Stimulated activated CD4-positive, alpha-beta T cell treated with anti-CD3 and anti-CD28 coated beads, Interleukin-15, amount 100 ng/mL, for 48 hours (primary cell): ENCODE measurements at regions not wholly inside any gene's neighbourhood (a gene's known extent, or its start where the extent isn't known, plus 50 kb on each side); places are given as distances from the start of the nearest gene placed in this dataset.
"Not testable (repeated sequence)": the region's sequence is repeated elsewhere in the genome, so short reads cannot be mapped to it uniquely, and the experiment has no call there.

Experiments
- DNase-seq, 2 donors: peaks; one replicate each; pipeline ENCODE4 v3.0.0-alpha.2; 2020; ENCODE audit warnings: low read depth in 2 of 2

DNA sequence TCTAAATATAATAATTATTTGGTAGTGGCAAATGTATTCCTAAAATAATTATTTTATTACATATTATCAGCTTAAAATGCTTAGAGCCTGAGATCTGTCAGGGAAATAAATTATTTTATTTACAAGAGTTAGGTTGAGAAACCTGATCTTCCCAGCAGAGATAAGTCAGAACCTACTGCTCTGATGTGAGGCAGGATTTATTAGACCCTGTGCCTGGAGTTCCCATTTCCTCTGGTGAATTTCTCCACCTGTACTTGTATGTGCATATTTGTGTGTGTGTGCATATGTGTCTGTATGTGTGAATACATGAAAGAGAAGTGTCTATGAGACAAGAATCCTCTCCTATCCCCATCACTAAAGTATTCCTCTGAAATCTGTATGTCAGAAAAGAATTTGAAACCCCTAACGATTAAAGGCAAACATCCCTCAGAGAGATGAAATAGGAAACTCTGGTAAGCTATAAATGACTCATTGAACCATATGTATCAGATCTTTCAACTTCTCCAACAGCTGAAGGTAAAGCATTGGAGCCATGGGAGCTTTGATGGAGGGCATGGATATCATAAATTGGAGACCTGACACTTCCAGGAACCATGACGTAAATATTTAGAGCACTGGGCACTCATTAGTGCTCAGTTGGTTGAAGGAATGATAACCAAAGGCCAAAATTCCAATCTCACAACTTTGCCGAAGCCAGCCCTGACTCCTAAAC is 190.9 kb downstream of the XPNPEP1 start:
- no peak for DNase-seq

DNA sequence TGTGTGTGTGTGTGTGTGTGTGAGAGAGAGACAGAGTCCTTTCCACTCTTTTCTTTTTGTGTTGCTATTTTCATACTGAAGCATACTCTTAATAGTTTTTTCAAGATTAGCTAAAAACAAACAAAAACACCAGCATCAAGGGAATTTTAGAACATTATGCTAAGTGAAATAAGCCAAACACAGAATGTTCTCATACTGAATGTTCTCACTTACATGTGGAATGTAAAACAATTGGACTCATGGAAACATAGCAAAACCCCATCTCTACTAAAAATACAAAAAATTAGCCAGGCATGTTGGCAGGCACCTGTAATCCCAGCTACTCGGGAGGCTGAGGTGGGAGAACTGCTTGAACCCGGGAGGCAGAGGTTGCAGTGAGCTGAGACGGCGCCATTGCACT is 193.4 kb downstream of the XPNPEP1 start:
- not testable (repeated sequence) for DNase-seq

DNA sequence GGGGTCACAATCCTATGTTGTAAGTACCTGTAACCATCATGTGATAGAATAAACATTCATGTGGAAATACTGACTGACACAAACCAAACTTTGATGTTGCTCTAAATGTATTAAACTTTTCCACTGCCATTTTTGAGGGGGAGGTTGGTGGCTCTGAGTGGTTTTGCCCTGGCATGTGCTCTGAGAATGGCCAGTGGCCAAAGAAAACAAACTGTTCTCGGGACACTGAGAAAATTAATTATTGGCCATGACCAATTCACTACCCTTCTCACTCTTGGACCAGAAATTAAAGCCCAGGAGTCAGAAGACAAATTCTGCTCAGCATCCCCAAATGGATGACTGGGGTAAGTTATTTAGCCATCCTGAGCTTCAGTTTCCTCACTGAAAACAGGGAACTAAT is 195.9 kb downstream of the XPNPEP1 start:
- DNase-seq: no peak

DNA sequence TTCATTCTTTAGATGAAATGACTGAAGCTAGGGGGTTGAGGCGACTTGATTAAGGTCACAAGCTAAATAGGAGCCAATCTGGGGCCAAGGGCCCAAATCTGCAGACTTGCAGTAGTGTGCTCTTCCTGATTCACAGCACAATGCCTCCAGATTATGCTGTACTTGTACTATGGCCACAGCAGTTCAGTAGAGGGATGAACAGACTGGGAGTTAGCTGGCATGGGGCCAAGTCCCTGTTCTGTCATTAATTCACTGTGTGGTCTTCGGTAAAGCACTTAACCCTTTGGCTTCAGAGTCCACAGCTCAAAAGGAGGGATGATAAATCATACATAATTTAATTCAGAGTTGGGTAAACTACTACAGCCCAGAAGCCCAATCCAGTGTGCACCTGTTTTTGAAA is 196.8 kb downstream of the XPNPEP1 start:
- no peak for DNase-seq

DNA sequence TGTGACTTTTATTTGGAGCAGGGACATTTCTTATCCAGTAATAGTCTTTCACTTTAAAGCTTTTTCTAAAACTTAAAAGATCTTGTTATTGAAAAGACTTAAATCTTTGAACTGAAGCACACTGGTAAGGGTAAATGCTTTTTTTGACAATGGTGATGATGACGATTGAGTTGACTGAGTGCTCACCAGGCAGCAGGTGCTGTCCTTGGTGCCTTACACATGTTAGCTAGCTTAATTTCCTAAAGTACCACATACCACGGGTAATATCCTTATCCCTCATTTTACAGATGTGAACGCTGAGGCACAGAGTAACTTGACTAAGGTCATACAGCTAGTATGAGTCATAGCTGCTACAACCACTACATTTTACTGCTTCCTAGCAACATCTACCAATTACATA is 200.0 kb downstream of the XPNPEP1 start:
- DNase-seq: no peak

DNA sequence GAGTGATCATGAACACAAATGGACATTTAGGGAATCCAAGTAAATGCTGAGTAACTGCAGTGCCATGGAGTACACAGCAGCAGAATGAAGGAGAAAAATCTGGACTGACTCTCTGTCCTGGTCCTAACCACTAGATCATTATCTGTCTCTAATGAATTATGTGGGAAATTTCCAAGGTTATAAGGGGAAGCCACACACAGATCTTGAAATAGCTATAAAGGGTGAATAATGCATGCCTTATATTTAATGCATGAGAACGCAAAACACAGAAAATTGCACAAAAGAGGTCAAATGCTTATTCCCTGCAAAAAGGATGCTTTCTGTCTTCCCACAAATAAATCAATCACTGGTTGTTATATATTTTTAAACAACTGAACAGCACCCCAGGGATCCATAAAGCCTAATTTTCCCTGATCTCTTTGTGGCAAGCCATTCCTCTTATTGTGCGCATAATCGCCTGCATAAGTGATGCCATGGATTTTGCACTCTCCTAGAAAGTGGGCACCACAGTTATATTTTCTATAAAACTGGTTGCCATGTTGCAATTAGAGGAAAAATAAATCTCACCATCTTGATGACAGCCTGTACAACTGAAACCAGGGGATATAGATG is 201.8 kb downstream of the XPNPEP1 start:
- DNase-seq: no peak

DNA sequence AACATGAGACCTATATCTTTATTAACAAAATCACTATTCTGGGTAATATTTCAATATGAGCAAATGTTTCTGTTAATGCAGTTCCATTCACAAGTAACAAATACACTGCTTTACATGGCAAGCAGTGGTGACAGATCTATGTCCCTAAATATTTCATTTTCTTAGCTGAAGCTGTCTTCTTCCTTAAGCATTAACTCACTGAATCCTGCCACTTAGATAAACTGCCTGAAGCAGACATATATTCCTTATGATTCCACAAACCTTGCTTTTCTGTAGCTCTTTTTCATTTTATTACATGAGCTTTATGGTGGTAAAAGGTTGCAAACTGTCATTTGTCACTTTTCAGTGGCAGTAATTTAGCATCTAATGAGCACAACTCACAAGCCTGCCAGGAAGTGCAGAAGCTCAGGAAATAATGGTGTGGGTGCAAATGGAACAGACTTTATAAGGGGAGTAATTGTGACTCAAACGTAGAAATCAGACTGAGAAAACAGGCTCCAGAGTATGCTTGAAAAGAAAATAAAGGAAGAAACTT is 217.2 kb downstream of the XPNPEP1 start:
- no peak for DNase-seq

DNA sequence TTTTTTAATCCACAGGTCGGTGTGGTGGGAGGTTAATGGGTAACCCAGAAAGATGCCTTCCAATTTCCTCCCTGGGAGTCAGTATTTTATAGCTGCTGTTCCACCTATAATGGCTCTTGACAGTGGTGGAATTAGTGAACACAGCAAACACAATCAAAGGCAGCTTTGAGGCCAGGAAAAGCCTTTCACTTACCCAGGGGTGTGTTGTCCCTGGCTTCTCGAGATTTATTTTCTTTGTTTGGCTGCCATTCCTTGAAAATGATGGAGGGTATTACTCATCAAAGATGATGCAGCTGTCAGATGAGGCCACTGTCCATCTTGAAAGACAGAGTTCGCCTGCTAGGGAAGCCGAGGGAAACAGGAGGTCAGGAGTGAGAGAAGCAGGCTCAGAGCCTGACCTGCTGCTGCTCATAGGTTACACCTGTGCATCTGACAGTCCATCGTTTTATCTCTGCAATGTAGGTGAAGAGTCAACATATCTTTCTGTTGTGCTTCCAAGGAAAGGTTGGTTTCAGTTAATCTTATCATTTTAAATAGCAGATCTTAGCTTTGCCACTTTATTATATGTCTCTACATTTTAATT is 221.6 kb downstream of the XPNPEP1 start:
- no peak for DNase-seq

DNA sequence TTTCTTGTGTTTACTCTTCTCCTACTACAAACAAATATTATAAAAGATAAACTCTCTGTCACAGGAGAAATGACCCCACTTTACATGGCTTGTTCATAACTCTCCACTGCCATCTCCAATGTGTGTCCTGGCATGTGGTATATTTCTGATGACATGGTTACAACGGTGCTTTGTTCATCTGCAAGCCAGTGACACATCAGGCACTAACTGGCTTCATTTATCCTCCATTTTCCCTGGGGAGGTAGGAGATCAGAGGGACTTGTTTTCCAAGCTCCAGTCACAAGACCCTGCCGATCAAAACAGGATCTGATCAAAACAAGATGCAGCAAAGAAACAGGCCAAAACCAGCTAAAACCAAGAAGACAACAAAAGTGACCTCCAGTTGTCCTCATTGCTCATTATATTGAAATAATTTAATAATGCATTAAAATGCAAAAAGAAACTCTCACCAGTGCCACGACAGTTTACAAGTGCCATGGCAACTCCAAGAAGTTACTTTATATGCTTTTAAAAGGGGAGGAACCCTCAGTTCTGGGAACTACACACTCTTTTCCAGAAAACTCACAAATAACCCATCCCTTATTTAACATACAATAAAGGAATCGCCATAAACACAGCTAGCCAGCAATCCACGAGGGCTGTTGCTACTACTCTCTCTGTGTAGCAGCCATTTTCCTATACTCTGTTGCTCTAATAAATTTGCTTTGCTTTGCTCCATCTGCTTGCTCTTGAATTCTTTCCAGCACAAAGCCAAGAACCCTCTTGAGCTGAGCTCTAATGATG is 224.2 kb downstream of the XPNPEP1 start:
- DNase-seq: no peak

DNA sequence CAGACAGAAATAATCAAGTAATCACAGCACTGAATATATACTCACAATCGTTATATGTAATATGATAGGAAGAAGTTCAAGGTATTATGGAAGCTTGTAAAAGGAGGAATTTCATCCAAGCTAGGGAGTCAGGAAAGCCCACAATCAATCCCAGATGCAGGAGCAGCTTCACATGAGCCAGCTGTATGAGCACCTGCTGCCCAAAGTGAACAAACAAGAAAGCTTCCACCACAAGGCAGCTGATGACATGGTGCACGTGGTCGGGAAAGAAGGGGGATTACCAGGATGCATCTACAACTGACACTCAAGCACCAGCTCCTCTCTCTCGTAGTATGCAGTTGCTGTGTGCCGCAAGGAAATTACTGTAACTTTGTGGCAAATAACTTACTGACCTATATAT is 225.2 kb downstream of the XPNPEP1 start:
- DNase-seq: no peak

DNA sequence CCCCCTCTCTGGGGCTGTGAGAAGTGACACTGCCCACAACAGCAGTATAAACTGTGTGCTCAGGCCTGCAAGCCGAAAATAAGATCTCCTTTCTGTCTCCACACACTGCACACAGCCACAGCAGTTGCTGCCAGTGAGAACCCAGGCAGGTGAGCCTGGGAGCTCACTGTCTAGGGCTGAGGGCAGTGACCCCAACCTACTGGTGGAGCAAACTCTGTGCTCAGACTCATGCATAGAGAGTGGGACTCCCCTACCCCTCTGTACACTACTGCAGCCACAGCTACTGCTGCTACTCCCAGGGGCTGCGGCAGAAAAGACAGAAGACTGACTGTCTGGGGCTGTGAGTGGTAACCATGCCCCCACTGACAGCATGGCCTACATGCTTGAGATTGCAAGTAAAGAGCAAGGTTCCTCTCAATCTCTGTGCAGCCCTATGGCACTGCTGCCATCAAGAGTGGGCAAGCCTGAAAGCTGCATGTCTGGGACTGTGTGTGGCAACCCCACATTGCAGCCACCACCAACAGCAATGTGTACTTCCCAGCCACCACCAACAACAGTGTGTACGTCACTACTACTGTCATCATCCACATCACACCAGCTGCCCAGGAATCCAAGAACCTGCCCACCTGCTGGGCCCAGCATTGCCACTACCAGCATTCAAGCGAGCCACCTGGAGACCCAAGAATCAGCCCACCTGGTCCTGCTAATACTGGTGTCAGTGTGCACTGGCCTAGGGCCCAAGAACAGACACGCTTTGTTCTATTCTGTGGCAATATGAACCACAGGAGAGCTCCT is 226.1 kb downstream of the XPNPEP1 start:
- no peak for DNase-seq

DNA sequence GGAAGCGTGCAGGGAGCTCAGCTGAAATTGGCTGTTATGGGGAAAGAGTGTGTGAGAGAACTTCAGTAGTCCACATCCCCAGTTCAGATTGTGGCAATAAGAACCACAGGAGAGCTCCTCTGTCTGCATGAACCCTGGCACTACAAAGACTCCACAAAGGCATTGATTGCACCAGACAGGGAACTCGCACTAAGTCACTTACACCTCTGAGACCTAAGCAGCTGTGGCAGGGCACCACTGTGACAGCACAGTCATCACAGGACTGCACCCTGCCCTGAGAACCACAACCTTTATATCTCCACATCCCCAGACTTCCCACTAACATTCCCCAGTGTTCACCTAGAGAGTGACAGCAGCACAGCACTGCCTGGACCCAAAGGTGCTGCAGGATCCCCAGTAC is 226.8 kb downstream of the XPNPEP1 start:
- DNase-seq: no peak

DNA sequence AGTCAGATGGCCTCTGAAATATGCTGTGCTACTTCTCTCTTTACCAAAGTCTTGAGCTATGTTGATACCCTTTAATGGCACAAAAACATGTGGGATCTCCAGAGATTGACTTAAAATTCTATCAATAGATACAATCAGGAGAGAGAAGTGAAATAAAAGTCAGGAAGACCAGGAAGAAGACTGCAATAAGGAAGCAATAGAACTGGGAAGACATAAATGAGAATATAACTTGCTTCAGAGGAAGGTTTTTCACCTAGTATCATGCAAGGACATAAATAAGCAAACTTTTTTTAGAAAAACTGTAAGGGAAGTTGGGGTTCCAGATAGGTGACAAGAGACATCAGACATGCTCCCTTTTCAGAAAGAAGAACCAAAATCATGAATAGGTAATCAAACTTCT is 227.3 kb downstream of the XPNPEP1 start:
- no peak for DNase-seq

DNA sequence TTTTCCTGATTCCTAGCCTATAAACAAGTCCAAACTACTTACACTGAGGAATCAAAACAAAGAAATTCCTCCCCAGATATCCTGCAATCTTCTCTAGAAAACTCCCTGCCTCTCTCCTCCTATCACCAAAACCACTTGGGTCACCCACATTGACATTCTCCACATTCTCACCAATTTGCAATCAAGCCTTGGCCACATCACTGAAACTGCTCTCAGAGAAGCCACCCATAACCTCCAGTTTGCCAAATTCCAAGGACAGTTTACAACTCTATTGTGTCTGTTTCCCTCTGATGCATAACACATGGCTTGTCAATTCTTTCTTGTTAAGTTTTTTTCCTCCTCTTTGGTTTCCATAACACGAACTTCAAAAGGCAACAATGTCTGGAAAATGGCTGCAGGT is 233.5 kb downstream of the XPNPEP1 start:
- no peak for DNase-seq

DNA sequence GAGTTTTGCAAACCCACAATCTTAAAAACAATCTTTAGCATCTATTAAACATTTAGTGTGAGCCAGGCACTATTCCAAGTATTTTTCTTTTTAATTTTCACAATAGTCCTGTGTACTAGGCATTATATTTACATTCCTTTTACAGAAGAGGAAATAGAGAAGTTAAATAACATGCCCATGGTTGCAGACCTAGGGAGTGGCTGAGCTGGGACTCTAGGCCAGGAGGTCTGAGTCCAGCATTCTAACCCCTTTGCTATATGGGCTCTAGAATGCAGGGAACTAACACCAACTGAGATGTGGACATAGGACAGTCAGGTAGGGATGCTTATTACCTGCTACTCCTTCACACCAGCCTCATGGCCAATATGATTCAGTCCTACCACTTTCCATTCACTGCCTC is 243.8 kb downstream of the XPNPEP1 start:
- DNase-seq: no peak

DNA sequence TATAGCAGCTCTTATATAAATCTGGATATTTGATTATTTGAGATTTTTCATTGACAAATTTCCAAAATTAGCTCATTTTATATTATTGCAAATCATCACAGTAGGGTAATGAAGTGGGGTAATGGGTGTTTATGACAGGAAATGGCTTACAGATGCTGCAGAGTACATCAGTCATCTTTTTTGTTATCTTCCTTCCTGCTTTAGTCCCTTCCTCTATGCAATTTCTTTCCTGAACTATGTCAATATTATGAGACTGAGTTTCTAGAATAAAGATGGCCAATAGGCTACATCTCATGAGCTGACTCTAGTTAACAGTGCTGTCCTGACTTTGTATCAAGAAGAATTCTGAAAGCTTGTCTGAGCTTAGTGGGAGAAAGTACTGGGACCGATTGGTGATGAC is 244.5 kb downstream of the XPNPEP1 start:
- DNase-seq: no peak

DNA sequence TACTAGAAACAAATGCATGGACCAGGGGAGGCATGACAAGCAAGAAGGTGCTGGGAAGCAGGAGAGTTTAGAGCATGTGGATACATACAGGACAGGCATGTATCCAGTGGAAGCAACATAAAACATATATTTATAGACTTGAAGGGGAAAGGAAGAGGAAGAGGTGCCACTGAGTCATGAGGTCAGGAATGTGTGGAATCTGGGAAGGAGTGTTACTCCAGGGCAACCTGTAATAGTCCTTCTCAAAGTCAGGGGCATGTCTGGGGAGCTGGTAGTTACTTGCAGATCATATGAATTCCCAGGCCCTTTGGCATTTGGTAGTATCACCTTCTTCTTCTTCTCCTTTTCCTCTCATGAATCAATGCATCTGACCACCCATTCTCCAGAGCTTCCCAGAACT is 246.6 kb downstream of the XPNPEP1 start:
- DNase-seq: no peak

DNA sequence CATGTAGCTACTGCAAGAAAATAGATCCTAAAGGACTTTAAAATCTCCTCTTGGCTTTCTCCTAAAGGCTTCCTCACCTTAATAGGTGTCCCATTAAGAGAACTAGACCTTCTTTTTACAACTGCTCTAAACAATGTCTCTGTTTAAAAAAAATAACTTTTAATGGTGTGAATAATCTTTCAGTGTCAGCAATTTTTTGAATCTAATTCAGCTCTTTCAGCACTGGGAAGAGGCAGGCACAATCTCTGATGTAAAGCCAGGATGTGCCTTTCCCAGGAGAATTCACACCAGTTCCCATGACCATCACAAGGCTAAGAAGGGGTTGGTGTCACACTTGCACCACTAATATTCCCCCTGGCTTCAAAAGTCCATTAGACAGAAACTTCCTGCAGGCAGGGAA is 254.6 kb downstream of the XPNPEP1 start:
- no peak for DNase-seq

DNA sequence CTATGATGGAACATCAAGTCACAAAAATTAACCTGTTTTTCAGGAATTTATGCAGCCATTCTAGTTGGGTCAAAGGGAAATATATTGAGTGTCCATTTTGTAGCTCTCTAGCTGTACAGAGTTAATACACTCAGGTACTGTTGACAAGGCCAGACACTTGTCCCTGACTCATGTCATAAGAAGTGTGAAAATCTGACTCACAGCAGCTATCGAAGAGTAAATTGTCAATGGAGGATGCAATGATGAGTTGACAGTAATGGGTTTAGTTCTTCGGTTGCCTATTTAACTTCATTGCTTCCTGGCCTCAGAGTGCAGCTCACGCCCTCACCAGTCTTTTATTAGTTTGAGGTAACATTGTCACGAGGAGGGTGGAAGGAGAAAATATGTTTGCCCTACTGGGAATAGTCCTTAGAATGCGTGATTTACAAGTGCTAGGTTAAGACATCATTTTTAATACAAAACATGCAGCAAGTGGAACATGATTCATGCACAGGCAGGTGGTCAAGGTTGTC is 255.1 kb downstream of the XPNPEP1 start:
- no peak for DNase-seq

DNA sequence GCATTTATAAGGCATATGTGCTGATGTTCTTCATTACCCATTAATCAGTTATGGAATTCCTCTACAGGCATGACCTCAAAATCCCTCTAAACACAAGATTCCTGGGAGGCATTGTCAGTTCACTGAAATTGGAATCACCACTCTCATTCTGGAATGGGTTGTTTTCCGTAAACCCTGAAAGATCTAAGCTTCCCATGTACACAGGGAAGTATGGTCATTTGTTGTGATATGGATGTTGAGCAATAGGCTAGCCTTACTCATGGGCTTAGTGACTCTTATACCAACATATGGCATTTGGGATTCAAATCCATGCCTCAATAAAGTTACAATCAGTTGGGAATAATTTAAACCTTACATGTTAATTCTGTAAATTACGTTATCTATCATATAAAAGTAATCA is 258.0 kb downstream of the XPNPEP1 start:
- no peak for DNase-seq

DNA sequence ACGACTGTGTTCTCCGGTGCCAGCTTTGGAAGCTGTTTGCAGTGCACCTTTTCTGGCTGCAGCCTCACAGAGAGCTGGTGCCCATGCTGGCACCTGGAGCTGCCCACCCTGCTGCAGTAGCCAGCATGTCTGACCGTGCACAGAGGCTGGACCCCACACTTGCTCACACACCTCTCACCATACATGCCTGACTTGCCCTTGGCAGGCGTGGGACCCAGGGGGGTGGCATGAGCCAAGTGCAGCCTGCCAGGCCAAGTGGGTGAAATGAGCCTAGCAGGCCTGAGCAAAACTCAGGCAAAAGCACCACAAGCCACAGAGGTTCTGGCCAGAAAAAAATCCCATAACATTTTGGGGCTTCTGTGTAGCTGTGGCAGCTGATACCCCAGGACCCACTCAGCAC is 258.8 kb downstream of the XPNPEP1 start:
- no peak for DNase-seq
